WTC11 (cell line): ENCODE measurements at regions not wholly inside any gene's neighbourhood (a gene's known extent, or its start where the extent isn't known, plus 50 kb on each side); places are given as distances from the start of the nearest gene placed in this dataset.

ENCODE experiments used
- ATAC-seq: fragments of 200-7000 bp; cut with Tn5 transposase; 2 replicates; pipeline ENCODE4 v1.10.0; 2021; ENCODE audit warnings: mild to moderate bottlenecking, moderate library complexity
- CTCF ChIA-PET: fragments of 300-600 bp; sonication (Branson Sonifier 250); formaldehyde crosslinking; loops from one replicate; lab custom pipeline; 2021; ENCODE audit warnings: antibody characterized with exemption; lab: Charles Lee
- POLR2A ChIA-PET: fragments of 350-600 bp; sonication (Branson Sonifier 250); formaldehyde crosslinking; loops from one replicate; lab custom pipeline; 2021; ENCODE audit warnings: antibody characterized with exemption; lab: Charles Lee
- DNase-seq: peaks from one replicate; pipeline ENCODE4 v3.0.0; 2021; ENCODE audit warnings: low spot score
- H3K27ac Mint-ChIP-seq: 2 replicates; pipeline ENCODE4 v1.8.0; 2021; ENCODE audit warnings: mixed read lengths
- H3K27me3 Mint-ChIP-seq: 2 replicates; pipeline ENCODE4 v1.8.0; 2021; ENCODE audit warnings: low read depth, mild to moderate bottlenecking, moderate library complexity, mixed read lengths
- H3K36me3 Mint-ChIP-seq: 2 replicates; pipeline ENCODE4 v1.8.0; 2021; ENCODE audit warnings: mixed read lengths
- H3K4me1 Mint-ChIP-seq: 2 replicates; pipeline ENCODE4 v1.8.0; 2022; ENCODE audit warnings: mixed read lengths
- H3K4me3 Mint-ChIP-seq: 2 replicates; pipeline ENCODE4 v1.8.0; 2021; ENCODE audit warnings: mild to moderate bottlenecking, moderate library complexity, mixed read lengths
- H3K9me3 Mint-ChIP-seq: 2 replicates; pipeline ENCODE4 v1.8.0; 2021; ENCODE audit warnings: mixed read lengths
- CBFB ChIP-seq: sonication (generic); formaldehyde crosslinking; IDR thresholded peaks from 2 replicates; pipeline ENCODE4 v1.8.1; 2022; ENCODE audit warnings: mild to moderate bottlenecking, low read depth, missing genetic modification reagents
- CREM ChIP-seq: sonication (generic); formaldehyde crosslinking; IDR thresholded peaks from 2 replicates; pipeline ENCODE4 v1.8.1; 2022; ENCODE audit warnings: mild to moderate bottlenecking, missing genetic modification reagents, moderate library complexity
- ESRRA ChIP-seq: sonication (generic); formaldehyde crosslinking; IDR thresholded peaks from 2 replicates; pipeline ENCODE4 v1.8.1; 2022; ENCODE audit warnings: mild to moderate bottlenecking, missing genetic modification reagents, borderline replicate concordance
- GABPB1 ChIP-seq: sonication (generic); formaldehyde crosslinking; IDR thresholded peaks from 2 replicates; pipeline ENCODE4 v1.8.1; 2023; ENCODE audit warnings: mild to moderate bottlenecking, missing genetic modification reagents
- GTF2I ChIP-seq: fragments of 250-450 bp; sonication (Bioruptor Pico); conservative IDR thresholded peaks from 2 replicates; pipeline ENCODE4 v1.4.0; 2021; ENCODE audit warnings: mild to moderate bottlenecking
- HMGA2 ChIP-seq: fragments of 250-450 bp; sonication (Bioruptor Pico); IDR thresholded peaks from 2 replicates; pipeline ENCODE4 v1.4.0; 2021; ENCODE audit warnings: mild to moderate bottlenecking, moderate library complexity
- IRF2 ChIP-seq: sonication (generic); formaldehyde crosslinking; IDR thresholded peaks from 2 replicates; pipeline ENCODE4 v1.8.0; 2022; ENCODE audit warnings: low read depth, missing genetic modification reagents, borderline replicate concordance
- MYBL2 ChIP-seq: sonication (generic); formaldehyde crosslinking; IDR thresholded peaks from 2 replicates; pipeline ENCODE4 v1.8.1; 2023; ENCODE audit warnings: mild to moderate bottlenecking, moderate library complexity, missing genetic modification reagents
- OVOL2 ChIP-seq: fragments of 250-450 bp; sonication (Bioruptor Pico); IDR thresholded peaks from 2 replicates; pipeline ENCODE4 v1.9.0; 2021; ENCODE audit warnings: mild to moderate bottlenecking, borderline replicate concordance
- RORB ChIP-seq: fragments of 250-450 bp; sonication (Bioruptor Pico); IDR thresholded peaks from 2 replicates; pipeline ENCODE4 v1.9.0; 2021; ENCODE audit warnings: mild to moderate bottlenecking
- SMAD3 ChIP-seq: sonication (generic); formaldehyde crosslinking; IDR thresholded peaks from 2 replicates; pipeline ENCODE4 v1.8.0; 2022; ENCODE audit warnings: missing genetic modification reagents, mild to moderate bottlenecking, borderline replicate concordance
- SP1 ChIP-seq: sonication (generic); formaldehyde crosslinking; conservative IDR thresholded peaks from 2 replicates; pipeline ENCODE4 v1.8.1; 2022; ENCODE audit warnings: missing genetic modification reagents
- TCF7 ChIP-seq: sonication (generic); formaldehyde crosslinking; IDR thresholded peaks from 2 replicates; pipeline ENCODE4 v1.8.0; 2022; ENCODE audit warnings: mild to moderate bottlenecking, low read depth, missing genetic modification reagents, moderate library complexity
- TEAD1 ChIP-seq: sonication (generic); formaldehyde crosslinking; IDR thresholded peaks from 2 replicates; pipeline ENCODE4 v1.8.0; 2022; ENCODE audit warnings: mild to moderate bottlenecking, missing genetic modification reagents
- ZNF121 ChIP-seq: sonication (generic); formaldehyde crosslinking; IDR thresholded peaks from 2 replicates; pipeline ENCODE4 v1.8.0; 2023; ENCODE audit warnings: missing genetic modification reagents
- ZNF232 ChIP-seq: sonication (generic); formaldehyde crosslinking; IDR thresholded peaks from 2 replicates; pipeline ENCODE4 v1.8.0; 2022; ENCODE audit warnings: mild to moderate bottlenecking, missing genetic modification reagents
- ZNF317 ChIP-seq: sonication (generic); formaldehyde crosslinking; IDR thresholded peaks from 2 replicates; pipeline ENCODE4 v1.8.1; 2023; ENCODE audit warnings: low read depth, mild to moderate bottlenecking, moderate library complexity, missing genetic modification reagents, borderline replicate concordance
- ZNF671 ChIP-seq: fragments of 250-450 bp; sonication (Bioruptor Pico); IDR thresholded peaks from 2 replicates; pipeline ENCODE4 v1.8.0; 2021; ENCODE audit warnings: mild to moderate bottlenecking
- TF ChIP-seq, protein P1 (sequence below): sonication (generic); formaldehyde crosslinking; IDR thresholded peaks from 2 replicates; pipeline ENCODE4 v1.8.1; 2022; ENCODE audit warnings: missing genetic modification reagents, borderline replicate concordance
- TF ChIP-seq, protein P2 (sequence below): sonication (generic); formaldehyde crosslinking; IDR thresholded peaks from 2 replicates; pipeline ENCODE4 v1.8.0; 2023; ENCODE audit warnings: mild to moderate bottlenecking, missing genetic modification reagents
- TF ChIP-seq, protein P3 (sequence below): sonication (generic); formaldehyde crosslinking; IDR thresholded peaks from 2 replicates; pipeline ENCODE4 v1.8.1; 2022; ENCODE audit warnings: mild to moderate bottlenecking, moderate library complexity, missing genetic modification reagents
- TF ChIP-seq, protein P4 (sequence below): sonication (generic); formaldehyde crosslinking; IDR thresholded peaks from 2 replicates; pipeline ENCODE4 v1.8.0; 2023; ENCODE audit warnings: missing genetic modification reagents, mild to moderate bottlenecking, borderline replicate concordance
- TF ChIP-seq, protein P5 (sequence below): fragments of 250-450 bp; sonication (Bioruptor Pico); IDR thresholded peaks from 2 replicates; pipeline ENCODE4 v1.9.0; 2021; ENCODE audit warnings: mild to moderate bottlenecking
- TF ChIP-seq, protein P6 (sequence below): sonication (generic); formaldehyde crosslinking; IDR thresholded peaks from 2 replicates; pipeline ENCODE4 v1.8.1; 2023; ENCODE audit warnings: mild to moderate bottlenecking, missing genetic modification reagents
- TF ChIP-seq, protein P7 (sequence below): sonication (generic); formaldehyde crosslinking; IDR thresholded peaks from 2 replicates; pipeline ENCODE4 v1.8.1; 2023; ENCODE audit warnings: mild to moderate bottlenecking, missing genetic modification reagents, moderate library complexity

DNA sequence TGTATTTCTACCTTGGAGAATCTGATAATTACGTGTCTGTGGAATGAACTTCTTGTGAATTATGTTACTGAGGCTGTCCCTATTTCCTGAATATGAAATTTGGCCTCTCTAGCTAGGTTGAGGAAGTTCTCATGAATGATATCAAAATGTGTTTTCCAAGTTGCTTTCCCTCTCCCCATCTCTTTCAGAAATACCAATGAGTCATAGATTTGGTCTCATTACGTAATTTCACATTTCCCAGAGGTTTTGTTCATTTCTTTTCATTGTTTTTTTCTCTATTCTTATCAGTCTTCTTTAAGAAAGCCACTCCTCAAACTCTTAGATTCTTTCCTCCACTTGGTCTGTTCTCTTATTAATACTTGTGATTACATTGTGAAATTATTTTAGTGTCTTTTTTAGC, 923.8 kb upstream of the CDH9 start:
- H3K9me3 Mint-ChIP-seq = peaks cover 80% of the 10 kb centered on the region

DNA sequence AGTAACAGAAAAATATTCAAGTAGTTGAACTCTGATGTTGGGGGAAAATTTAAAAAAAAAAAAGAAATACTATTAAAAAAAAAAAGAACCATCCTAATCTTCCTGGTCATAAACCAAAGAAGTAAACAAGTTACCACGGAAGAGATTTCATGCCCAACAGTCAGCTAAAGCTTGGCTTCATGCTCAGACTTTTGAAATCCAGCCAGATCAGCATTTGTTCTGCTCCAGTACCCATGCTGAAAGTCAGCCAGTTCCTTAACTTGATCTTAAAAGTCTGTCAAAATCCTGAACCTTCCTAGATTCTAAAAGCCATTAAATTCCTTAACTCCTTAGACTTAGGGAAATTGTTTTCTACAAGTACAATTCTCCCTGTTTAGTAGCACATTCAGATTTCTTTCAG, 908.7 kb upstream of the CDH9 start:
- POLR2A ChIA-PET = no interaction called here
- ATAC-seq = no peak
- DNase-seq = no peak
- Mint-ChIP-seq H3K4me1 (no peaks in the 10 kb centered on the region), H3K27me3 (no peaks in the 10 kb centered on the region), H3K4me3 (no peak overlapping the region), H3K27ac (no peak overlapping the region), H3K9me3 (peaks cover 17% of the 10 kb centered on the region), H3K36me3 (no peaks in the 10 kb centered on the region)
- CTCF ChIA-PET = no interaction called here
- TF ChIP-seq, protein P1, sequence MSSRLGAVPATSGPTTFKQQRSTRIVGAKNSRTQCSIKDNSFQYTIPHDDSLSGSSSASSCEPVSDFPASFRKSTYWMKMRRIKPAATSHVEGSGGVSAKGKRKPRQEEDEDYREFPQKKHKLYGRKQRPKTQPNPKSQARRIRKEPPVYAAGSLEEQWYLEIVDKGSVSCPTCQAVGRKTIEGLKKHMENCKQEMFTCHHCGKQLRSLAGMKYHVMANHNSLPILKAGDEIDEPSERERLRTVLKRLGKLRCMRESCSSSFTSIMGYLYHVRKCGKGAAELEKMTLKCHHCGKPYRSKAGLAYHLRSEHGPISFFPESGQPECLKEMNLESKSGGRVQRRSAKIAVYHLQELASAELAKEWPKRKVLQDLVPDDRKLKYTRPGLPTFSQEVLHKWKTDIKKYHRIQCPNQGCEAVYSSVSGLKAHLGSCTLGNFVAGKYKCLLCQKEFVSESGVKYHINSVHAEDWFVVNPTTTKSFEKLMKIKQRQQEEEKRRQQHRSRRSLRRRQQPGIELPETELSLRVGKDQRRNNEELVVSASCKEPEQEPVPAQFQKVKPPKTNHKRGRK (CRISPR knock-in tag) = no peak
- TF ChIP-seq ZNF232 (CRISPR knock-in tag) = no peak
- TF ChIP-seq TCF7 = no peak
- no peak for TF ChIP-seq IRF2 (CRISPR knock-in tag)
- TF ChIP-seq TEAD1 (CRISPR knock-in tag) = no peak
- no peak for TF ChIP-seq CREM (CRISPR knock-in tag)
- TF ChIP-seq, protein P2, sequence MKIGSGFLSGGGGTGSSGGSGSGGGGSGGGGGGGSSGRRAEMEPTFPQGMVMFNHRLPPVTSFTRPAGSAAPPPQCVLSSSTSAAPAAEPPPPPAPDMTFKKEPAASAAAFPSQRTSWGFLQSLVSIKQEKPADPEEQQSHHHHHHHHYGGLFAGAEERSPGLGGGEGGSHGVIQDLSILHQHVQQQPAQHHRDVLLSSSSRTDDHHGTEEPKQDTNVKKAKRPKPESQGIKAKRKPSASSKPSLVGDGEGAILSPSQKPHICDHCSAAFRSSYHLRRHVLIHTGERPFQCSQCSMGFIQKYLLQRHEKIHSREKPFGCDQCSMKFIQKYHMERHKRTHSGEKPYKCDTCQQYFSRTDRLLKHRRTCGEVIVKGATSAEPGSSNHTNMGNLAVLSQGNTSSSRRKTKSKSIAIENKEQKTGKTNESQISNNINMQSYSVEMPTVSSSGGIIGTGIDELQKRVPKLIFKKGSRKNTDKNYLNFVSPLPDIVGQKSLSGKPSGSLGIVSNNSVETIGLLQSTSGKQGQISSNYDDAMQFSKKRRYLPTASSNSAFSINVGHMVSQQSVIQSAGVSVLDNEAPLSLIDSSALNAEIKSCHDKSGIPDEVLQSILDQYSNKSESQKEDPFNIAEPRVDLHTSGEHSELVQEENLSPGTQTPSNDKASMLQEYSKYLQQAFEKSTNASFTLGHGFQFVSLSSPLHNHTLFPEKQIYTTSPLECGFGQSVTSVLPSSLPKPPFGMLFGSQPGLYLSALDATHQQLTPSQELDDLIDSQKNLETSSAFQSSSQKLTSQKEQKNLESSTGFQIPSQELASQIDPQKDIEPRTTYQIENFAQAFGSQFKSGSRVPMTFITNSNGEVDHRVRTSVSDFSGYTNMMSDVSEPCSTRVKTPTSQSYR = no peak
- no peak for TF ChIP-seq ZNF121 (CRISPR knock-in tag)

More for the DNA sequence above, 923.8 kb upstream of the CDH9 start:
- ATAC-seq (no peak), DNase-seq (no peak)
- Mint-ChIP-seq H3K4me3 (no peak overlapping the region), H3K36me3 (peaks cover 28% of the 10 kb centered on the region), H3K27me3 (no peaks in the 10 kb centered on the region; the same call in 1 of the 2 replicates), H3K27ac (no peak overlapping the region), H3K4me1 (no peaks in the 10 kb centered on the region)
- ChIA-PET CTCF (no interaction called here), POLR2A (no interaction called here)
- TF ChIP-seq RORB (CRISPR knock-in tag) = no peak
- TF ChIP-seq, protein P3, sequence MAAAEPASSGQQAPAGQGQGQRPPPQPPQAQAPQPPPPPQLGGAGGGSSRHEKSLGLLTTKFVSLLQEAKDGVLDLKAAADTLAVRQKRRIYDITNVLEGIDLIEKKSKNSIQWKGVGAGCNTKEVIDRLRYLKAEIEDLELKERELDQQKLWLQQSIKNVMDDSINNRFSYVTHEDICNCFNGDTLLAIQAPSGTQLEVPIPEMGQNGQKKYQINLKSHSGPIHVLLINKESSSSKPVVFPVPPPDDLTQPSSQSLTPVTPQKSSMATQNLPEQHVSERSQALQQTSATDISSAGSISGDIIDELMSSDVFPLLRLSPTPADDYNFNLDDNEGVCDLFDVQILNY = no peak
- TF ChIP-seq, protein P4, sequence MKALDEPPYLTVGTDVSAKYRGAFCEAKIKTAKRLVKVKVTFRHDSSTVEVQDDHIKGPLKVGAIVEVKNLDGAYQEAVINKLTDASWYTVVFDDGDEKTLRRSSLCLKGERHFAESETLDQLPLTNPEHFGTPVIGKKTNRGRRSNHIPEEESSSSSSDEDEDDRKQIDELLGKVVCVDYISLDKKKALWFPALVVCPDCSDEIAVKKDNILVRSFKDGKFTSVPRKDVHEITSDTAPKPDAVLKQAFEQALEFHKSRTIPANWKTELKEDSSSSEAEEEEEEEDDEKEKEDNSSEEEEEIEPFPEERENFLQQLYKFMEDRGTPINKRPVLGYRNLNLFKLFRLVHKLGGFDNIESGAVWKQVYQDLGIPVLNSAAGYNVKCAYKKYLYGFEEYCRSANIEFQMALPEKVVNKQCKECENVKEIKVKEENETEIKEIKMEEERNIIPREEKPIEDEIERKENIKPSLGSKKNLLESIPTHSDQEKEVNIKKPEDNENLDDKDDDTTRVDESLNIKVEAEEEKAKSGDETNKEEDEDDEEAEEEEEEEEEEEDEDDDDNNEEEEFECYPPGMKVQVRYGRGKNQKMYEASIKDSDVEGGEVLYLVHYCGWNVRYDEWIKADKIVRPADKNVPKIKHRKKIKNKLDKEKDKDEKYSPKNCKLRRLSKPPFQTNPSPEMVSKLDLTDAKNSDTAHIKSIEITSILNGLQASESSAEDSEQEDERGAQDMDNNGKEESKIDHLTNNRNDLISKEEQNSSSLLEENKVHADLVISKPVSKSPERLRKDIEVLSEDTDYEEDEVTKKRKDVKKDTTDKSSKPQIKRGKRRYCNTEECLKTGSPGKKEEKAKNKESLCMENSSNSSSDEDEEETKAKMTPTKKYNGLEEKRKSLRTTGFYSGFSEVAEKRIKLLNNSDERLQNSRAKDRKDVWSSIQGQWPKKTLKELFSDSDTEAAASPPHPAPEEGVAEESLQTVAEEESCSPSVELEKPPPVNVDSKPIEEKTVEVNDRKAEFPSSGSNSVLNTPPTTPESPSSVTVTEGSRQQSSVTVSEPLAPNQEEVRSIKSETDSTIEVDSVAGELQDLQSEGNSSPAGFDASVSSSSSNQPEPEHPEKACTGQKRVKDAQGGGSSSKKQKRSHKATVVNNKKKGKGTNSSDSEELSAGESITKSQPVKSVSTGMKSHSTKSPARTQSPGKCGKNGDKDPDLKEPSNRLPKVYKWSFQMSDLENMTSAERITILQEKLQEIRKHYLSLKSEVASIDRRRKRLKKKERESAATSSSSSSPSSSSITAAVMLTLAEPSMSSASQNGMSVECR (CRISPR knock-in tag) = no peak
- no peak for TF ChIP-seq SMAD3 (CRISPR knock-in tag)
- TF ChIP-seq, protein P5, sequence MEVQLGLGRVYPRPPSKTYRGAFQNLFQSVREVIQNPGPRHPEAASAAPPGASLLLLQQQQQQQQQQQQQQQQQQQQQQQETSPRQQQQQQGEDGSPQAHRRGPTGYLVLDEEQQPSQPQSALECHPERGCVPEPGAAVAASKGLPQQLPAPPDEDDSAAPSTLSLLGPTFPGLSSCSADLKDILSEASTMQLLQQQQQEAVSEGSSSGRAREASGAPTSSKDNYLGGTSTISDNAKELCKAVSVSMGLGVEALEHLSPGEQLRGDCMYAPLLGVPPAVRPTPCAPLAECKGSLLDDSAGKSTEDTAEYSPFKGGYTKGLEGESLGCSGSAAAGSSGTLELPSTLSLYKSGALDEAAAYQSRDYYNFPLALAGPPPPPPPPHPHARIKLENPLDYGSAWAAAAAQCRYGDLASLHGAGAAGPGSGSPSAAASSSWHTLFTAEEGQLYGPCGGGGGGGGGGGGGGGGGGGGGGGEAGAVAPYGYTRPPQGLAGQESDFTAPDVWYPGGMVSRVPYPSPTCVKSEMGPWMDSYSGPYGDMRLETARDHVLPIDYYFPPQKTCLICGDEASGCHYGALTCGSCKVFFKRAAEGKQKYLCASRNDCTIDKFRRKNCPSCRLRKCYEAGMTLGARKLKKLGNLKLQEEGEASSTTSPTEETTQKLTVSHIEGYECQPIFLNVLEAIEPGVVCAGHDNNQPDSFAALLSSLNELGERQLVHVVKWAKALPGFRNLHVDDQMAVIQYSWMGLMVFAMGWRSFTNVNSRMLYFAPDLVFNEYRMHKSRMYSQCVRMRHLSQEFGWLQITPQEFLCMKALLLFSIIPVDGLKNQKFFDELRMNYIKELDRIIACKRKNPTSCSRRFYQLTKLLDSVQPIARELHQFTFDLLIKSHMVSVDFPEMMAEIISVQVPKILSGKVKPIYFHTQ = no peak
- no peak for TF ChIP-seq ESRRA (CRISPR knock-in tag)
- no peak for TF ChIP-seq ZNF317 (CRISPR knock-in tag)
- no peak for TF ChIP-seq SP1
- no peak for TF ChIP-seq ZNF671 (CRISPR knock-in tag)
- TF ChIP-seq CBFB (CRISPR knock-in tag) = no peak
- TF ChIP-seq, protein P6, sequence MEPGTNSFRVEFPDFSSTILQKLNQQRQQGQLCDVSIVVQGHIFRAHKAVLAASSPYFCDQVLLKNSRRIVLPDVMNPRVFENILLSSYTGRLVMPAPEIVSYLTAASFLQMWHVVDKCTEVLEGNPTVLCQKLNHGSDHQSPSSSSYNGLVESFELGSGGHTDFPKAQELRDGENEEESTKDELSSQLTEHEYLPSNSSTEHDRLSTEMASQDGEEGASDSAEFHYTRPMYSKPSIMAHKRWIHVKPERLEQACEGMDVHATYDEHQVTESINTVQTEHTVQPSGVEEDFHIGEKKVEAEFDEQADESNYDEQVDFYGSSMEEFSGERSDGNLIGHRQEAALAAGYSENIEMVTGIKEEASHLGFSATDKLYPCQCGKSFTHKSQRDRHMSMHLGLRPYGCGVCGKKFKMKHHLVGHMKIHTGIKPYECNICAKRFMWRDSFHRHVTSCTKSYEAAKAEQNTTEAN (CRISPR knock-in tag) = no peak
- no peak for TF ChIP-seq GABPB1
- no peak for TF ChIP-seq GTF2I (CRISPR knock-in tag)
- no peak for TF ChIP-seq MYBL2 (CRISPR knock-in tag)
- TF ChIP-seq HMGA2 (CRISPR knock-in tag) = no peak
- TF ChIP-seq OVOL2 (CRISPR knock-in tag) = no peak
- TF ChIP-seq, protein P7, sequence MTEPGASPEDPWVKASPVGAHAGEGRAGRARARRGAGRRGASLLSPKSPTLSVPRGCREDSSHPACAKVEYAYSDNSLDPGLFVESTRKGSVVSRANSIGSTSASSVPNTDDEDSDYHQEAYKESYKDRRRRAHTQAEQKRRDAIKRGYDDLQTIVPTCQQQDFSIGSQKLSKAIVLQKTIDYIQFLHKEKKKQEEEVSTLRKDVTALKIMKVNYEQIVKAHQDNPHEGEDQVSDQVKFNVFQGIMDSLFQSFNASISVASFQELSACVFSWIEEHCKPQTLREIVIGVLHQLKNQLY (CRISPR knock-in tag) = no peak
